Fibroblast of peridontal ligament (primary cell): ENCODE measurements at regions not wholly inside any gene's neighbourhood (a gene's known extent, or its start where the extent isn't known, plus 50 kb on each side); places are given as distances from the start of the nearest gene placed in this dataset.

Source experiments
- DNase-seq: peaks from one replicate; pipeline ENCODE4 v3.0.0-alpha.2; 2010; ENCODE audit errors: extremely low read depth

GRCh38 chr2:22215517-22215916 lies 1091.7 kb downstream of the TDRD15 start:
- DNase-seq = no peak

- DNase-seq = no peak
Measured at GRCh38 chr2:22217881-22218280, 1094.1 kb downstream of the TDRD15 start.

GRCh38 chr2:22221006-22221405 lies 1097.2 kb downstream of the TDRD15 start:
- no peak for DNase-seq

- no peak for DNase-seq
Measured at GRCh38 chr2:22238967-22239366, 1115.2 kb downstream of the TDRD15 start.

- no peak for DNase-seq
Measured at GRCh38 chr2:22247466-22247865, 1123.7 kb downstream of the TDRD15 start.

GRCh38 chr2:22248851-22249250 lies 1125.1 kb downstream of the TDRD15 start:
- no peak for DNase-seq

- DNase-seq = no peak
Measured at GRCh38 chr2:22253171-22253570, 1129.4 kb downstream of the TDRD15 start.

- DNase-seq = no peak
Measured at GRCh38 chr2:22261165-22261564, 1123.8 kb upstream of the KLHL29 start.

- no peak for DNase-seq
Measured at GRCh38 chr2:22270341-22270740, 1114.6 kb upstream of the KLHL29 start.

GRCh38 chr2:22273853-22274252 lies 1111.1 kb upstream of the KLHL29 start:
- no peak for DNase-seq

GRCh38 chr2:22274661-22275060 lies 1110.3 kb upstream of the KLHL29 start:
- no peak for DNase-seq

- no peak for DNase-seq
Measured at GRCh38 chr2:22276696-22277095, 1108.3 kb upstream of the KLHL29 start.

GRCh38 chr2:22279541-22279940 lies 1105.4 kb upstream of the KLHL29 start:
- DNase-seq = no peak

GRCh38 chr2:22281033-22281432 lies 1103.9 kb upstream of the KLHL29 start:
- peak; percentile 11 for DNase-seq

- no peak for DNase-seq
Measured at GRCh38 chr2:22282220-22282619, 1102.8 kb upstream of the KLHL29 start.

GRCh38 chr2:22282916-22283315 lies 1102.1 kb upstream of the KLHL29 start:
- DNase-seq = no peak

GRCh38 chr2:22283436-22283835 lies 1101.5 kb upstream of the KLHL29 start:
- DNase-seq = no peak

- no peak for DNase-seq
Measured at GRCh38 chr2:22290302-22290701, 1094.7 kb upstream of the KLHL29 start.

- DNase-seq = no peak
Measured at GRCh38 chr2:22290909-22291473, 1094.0 kb upstream of the KLHL29 start.

- DNase-seq = no peak
Measured at GRCh38 chr2:22301228-22301627, 1083.8 kb upstream of the KLHL29 start.

GRCh38 chr2:22326250-22326649 lies 1058.7 kb upstream of the KLHL29 start:
- no peak for DNase-seq

GRCh38 chr2:22329211-22330154 lies 1055.5 kb upstream of the KLHL29 start:
- DNase-seq = no peak

GRCh38 chr2:22336414-22336813 lies 1048.6 kb upstream of the KLHL29 start:
- DNase-seq = no peak
